Neural progenitor cell (in vitro differentiated cells): ENCODE measurements at regions not wholly inside any gene's neighbourhood (a gene's known extent, or its start where the extent isn't known, plus 50 kb on each side); places are given as distances from the start of the nearest gene placed in this dataset.

Experiments
- DNase-seq: peaks from one replicate; pipeline ENCODE4 v3.0.0-alpha.2; 2016; ENCODE audit warnings: low spot score
- H2AFZ ChIP-seq: fragments of 200-600 bp; sonication (generic); replicated peaks from 2 replicates; pipeline ENCODE4 v1.6.1; 2016; ENCODE audit warnings: antibody characterized with exemption
- H3F3A ChIP-seq: fragments of 200-600 bp; sonication (generic); 2 replicates; pipeline ENCODE4 v1.6.1; 2016; ENCODE audit warnings: antibody characterized with exemption, low read depth
- H3K27ac ChIP-seq: fragments of 200-600 bp; sonication (generic); 2 replicates; pipeline ENCODE4 v1.5.1; 2016; ENCODE audit warnings: mild to moderate bottlenecking
- H3K27me3 ChIP-seq: fragments of 200-600 bp; sonication (generic); 2 replicates; pipeline ENCODE4 v1.6.1; 2016; ENCODE audit warnings: mild to moderate bottlenecking, moderate library complexity
- H3K36me3 ChIP-seq: fragments of 200-600 bp; sonication (generic); 2 replicates; pipeline ENCODE4 v1.5.1; 2016
- H3K4me1 ChIP-seq: fragments of 200-600 bp; sonication (generic); 2 replicates; pipeline ENCODE4 v1.6.1; 2016; ENCODE audit warnings: mixed run types
- H3K4me2 ChIP-seq: fragments of 200-600 bp; sonication (generic); 2 replicates; pipeline ENCODE4 v1.6.1; 2016
- H3K4me3 ChIP-seq: fragments of 200-600 bp; sonication (generic); 2 replicates; pipeline ENCODE4 v1.5.1; 2016
- H3K79me2 ChIP-seq: fragments of 200-600 bp; sonication (generic); 2 replicates; pipeline ENCODE4 v1.6.1; 2016; ENCODE audit warnings: low read depth
- H3K9ac ChIP-seq: fragments of 200-600 bp; sonication (generic); 2 replicates; pipeline ENCODE4 v1.6.1; 2016
- H3K9me3 ChIP-seq: fragments of 200-600 bp; sonication (generic); 2 replicates; pipeline ENCODE4 v1.5.1; 2016; ENCODE audit warnings: low read depth
- H4K20me1 ChIP-seq: fragments of 200-600 bp; sonication (generic); 2 replicates; pipeline ENCODE4 v1.6.1; 2016; ENCODE audit warnings: low read depth
- H3K27ac Mint-ChIP-seq: 3 replicates; pipeline ENCODE4 v1.8.0; 2021; ENCODE audit warnings: mixed read lengths
- H3K27me3 Mint-ChIP-seq: 2 replicates; pipeline ENCODE4 v1.8.0; 2022; ENCODE audit warnings: low read depth, mild to moderate bottlenecking, inconsistent platforms, moderate library complexity, mixed read lengths; ENCODE audit not compliant: insufficient read depth
- H3K36me3 Mint-ChIP-seq: 3 replicates; pipeline ENCODE4 v1.8.0; 2021; ENCODE audit warnings: mixed read lengths
- H3K4me1 Mint-ChIP-seq: 3 replicates; pipeline ENCODE4 v1.8.0; 2021; ENCODE audit warnings: mixed read lengths
- H3K4me3 Mint-ChIP-seq: 3 replicates; pipeline ENCODE4 v1.8.0; 2021; ENCODE audit warnings: mild to moderate bottlenecking, moderate library complexity, mixed read lengths
- H3K9me3 Mint-ChIP-seq: 3 replicates; pipeline ENCODE4 v1.8.0; 2020; ENCODE audit warnings: mixed read lengths
- EZH2 ChIP-seq: fragments of 200-600 bp; sonication (generic); IDR thresholded peaks from 2 replicates; pipeline ENCODE4 v1.6.1; 2017; ENCODE audit warnings: antibody characterized with exemption, mild to moderate bottlenecking, moderate library complexity
- EZH2phosphoT487 ChIP-seq: fragments of 200-600 bp; sonication (generic); IDR thresholded peaks from 2 replicates; pipeline ENCODE4 v1.6.1; 2017; ENCODE audit warnings: antibody characterized with exemption
- TF ChIP-seq, protein P1 (sequence below): fragments of 200-600 bp; sonication (generic); IDR thresholded peaks from 2 replicates; pipeline ENCODE4 v1.5.1; 2017; ENCODE audit warnings: antibody characterized with exemption, mild to moderate bottlenecking

DNA sequence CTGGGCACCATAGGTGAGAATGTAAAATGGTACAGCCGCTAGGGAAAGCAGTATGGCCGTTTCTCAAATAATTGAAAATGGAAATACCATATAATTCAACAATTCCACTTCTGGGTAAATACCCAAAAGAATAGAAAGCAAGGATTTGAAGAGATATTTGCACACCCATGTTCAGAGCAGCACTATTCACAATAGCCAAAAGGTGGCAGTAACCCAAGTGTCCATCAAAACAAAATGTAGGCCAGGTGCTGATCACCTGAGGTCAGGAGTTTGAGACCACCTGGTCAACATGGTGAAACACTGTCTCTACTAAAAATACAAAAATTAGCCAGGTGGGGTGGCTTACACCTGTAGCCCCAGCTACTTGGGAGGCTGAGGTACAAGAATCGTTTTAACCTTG, 62.1 kb downstream of the OLIG1 start:
- Mint-ChIP-seq H3K4me1 (peaks cover 19% of the 10 kb centered on the region), H3K27me3 (peaks cover 5% of the 10 kb centered on the region), H3K27ac (no peak overlapping the region), H3K4me3 (no peak overlapping the region), H3K9me3 (no peaks in the 10 kb centered on the region), H3K36me3 (no peaks in the 10 kb centered on the region)
- H3K27me3 ChIP-seq = peaks cover 17% of the 10 kb centered on the region
- peaks cover 10% of the 10 kb centered on the region for H3F3A ChIP-seq
- no peaks in the 10 kb centered on the region for H3K9me3 ChIP-seq
- no peak overlapping the region for H3K9ac ChIP-seq
- H3K4me2 ChIP-seq = no peak overlapping the region
- H3K36me3 ChIP-seq = no peaks in the 10 kb centered on the region
- H4K20me1 ChIP-seq = no peaks in the 10 kb centered on the region
- no peaks in the 10 kb centered on the region for H3K79me2 ChIP-seq
- H3K4me1 ChIP-seq = peaks cover 8% of the 10 kb centered on the region
- H2AFZ ChIP-seq = no peak overlapping the region
- TF ChIP-seq, protein P1, sequence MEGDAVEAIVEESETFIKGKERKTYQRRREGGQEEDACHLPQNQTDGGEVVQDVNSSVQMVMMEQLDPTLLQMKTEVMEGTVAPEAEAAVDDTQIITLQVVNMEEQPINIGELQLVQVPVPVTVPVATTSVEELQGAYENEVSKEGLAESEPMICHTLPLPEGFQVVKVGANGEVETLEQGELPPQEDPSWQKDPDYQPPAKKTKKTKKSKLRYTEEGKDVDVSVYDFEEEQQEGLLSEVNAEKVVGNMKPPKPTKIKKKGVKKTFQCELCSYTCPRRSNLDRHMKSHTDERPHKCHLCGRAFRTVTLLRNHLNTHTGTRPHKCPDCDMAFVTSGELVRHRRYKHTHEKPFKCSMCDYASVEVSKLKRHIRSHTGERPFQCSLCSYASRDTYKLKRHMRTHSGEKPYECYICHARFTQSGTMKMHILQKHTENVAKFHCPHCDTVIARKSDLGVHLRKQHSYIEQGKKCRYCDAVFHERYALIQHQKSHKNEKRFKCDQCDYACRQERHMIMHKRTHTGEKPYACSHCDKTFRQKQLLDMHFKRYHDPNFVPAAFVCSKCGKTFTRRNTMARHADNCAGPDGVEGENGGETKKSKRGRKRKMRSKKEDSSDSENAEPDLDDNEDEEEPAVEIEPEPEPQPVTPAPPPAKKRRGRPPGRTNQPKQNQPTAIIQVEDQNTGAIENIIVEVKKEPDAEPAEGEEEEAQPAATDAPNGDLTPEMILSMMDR = peak; percentile 34
- no peak for TF ChIP-seq EZH2phosphoT487
- no peak for TF ChIP-seq EZH2
- H3K4me3 ChIP-seq = no peak overlapping the region
- H3K27ac ChIP-seq = no peak overlapping the region
- DNase-seq = no peak

DNA sequence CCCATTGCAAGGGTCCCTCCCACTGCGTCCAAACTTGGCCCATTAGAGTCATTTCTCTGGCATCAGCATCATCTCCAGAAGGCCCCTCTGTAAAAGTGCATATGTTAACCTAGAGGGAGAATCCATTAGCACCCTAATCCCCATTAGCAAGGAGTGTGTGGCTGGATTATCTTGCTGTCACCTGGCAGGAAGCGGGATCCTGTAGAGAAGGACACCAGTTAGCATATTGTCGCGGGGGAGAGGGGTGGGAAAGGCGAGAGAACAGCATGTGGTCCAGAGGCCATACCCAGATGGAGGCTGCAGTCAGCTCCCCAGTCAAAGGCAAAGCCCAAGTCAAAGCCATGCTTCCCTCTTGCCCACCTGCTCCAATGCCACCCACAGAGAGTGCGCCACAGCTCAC, 64.0 kb downstream of the OLIG1 start:
- Histone ChIP-seq H2AFZ (no peak overlapping the region), H3K4me3 (no peak overlapping the region), H4K20me1 (no peaks in the 10 kb centered on the region), H3K4me2 (no peak overlapping the region), H3K9ac (no peak overlapping the region), H3K9me3 (no peaks in the 10 kb centered on the region), H3K4me1 (no peaks in the 10 kb centered on the region), H3K36me3 (no peaks in the 10 kb centered on the region), H3K27ac (no peak overlapping the region), H3K27me3 (peaks cover 2% of the 10 kb centered on the region), H3F3A (no peaks in the 10 kb centered on the region), H3K79me2 (no peaks in the 10 kb centered on the region)
- H3K36me3 Mint-ChIP-seq = no peaks in the 10 kb centered on the region
- no peak for DNase-seq
- TF ChIP-seq EZH2phosphoT487 = no peak
- TF ChIP-seq, protein P1 = no peak
- no peak for TF ChIP-seq EZH2
- peaks cover 2% of the 10 kb centered on the region for H3K27me3 Mint-ChIP-seq
- no peak overlapping the region for H3K27ac Mint-ChIP-seq
- H3K4me1 Mint-ChIP-seq = peaks cover 6% of the 10 kb centered on the region
- H3K4me3 Mint-ChIP-seq = no peak overlapping the region
- no peaks in the 10 kb centered on the region for H3K9me3 Mint-ChIP-seq

DNA sequence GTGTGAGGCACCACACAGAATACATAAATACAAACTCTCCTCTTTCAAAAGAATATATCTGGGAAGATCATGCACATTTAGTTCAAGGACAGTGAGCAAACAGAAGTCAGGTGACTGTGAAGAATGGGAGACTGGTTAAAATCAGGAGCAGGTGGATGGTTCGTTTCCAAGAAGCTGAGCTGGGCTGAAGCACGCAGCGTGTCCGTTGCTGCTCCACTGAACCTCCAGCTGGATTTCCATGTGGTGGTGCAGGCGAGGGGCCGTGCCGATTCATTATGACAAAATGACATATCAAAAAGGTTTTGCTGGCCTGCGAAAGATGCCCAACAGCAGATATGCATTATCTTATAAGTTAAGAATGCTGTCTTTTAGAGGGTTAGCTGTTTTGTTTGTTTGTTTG, 66.0 kb downstream of the OLIG1 start:
- Mint-ChIP-seq H3K36me3 (no peaks in the 10 kb centered on the region), H3K9me3 (no peaks in the 10 kb centered on the region), H3K27ac (no peak overlapping the region), H3K27me3 (peaks cover 4% of the 10 kb centered on the region), H3K4me1 (peaks cover 9% of the 10 kb centered on the region), H3K4me3 (no peak overlapping the region)
- no peak for DNase-seq
- H3K4me2 ChIP-seq = no peak overlapping the region
- H3K9me3 ChIP-seq = no peaks in the 10 kb centered on the region
- no peak overlapping the region for H3K27ac ChIP-seq
- no peaks in the 10 kb centered on the region for H3K27me3 ChIP-seq
- no peaks in the 10 kb centered on the region for H3K4me1 ChIP-seq
- H3F3A ChIP-seq = no peaks in the 10 kb centered on the region
- no peaks in the 10 kb centered on the region for H4K20me1 ChIP-seq
- no peak overlapping the region for H2AFZ ChIP-seq
- H3K4me3 ChIP-seq = no peak overlapping the region
- no peak overlapping the region for H3K9ac ChIP-seq
- no peaks in the 10 kb centered on the region for H3K79me2 ChIP-seq
- H3K36me3 ChIP-seq = no peaks in the 10 kb centered on the region
- no peak for TF ChIP-seq EZH2
- no peak for TF ChIP-seq EZH2phosphoT487
- TF ChIP-seq, protein P1 = no peak
